Progenitor cell of endocrine pancreas (in vitro differentiated cells): ENCODE measurements at regions not wholly inside any gene's neighbourhood (a gene's known extent, or its start where the extent isn't known, plus 50 kb on each side); places are given as distances from the start of the nearest gene placed in this dataset.

Source experiments
- DNase-seq: peaks from one replicate; pipeline ENCODE4 v3.0.0; 2021; ENCODE audit warnings: low spot score; ENCODE audit not compliant: unreplicated experiment
- H3K27ac Mint-ChIP-seq: 2 replicates; pipeline ENCODE4 v1.8.0; 2021; ENCODE audit warnings: mild to moderate bottlenecking, moderate library complexity, mixed read lengths
- H3K27me3 Mint-ChIP-seq: 2 replicates; pipeline ENCODE4 v1.8.0; 2021; ENCODE audit warnings: mixed read lengths
- H3K36me3 Mint-ChIP-seq: 2 replicates; pipeline ENCODE4 v1.8.0; 2022; ENCODE audit warnings: mixed read lengths; ENCODE audit not compliant: insufficient read depth
- H3K4me1 Mint-ChIP-seq: 2 replicates; pipeline ENCODE4 v1.8.0; 2021; ENCODE audit warnings: low read depth, mixed read lengths
- H3K4me3 Mint-ChIP-seq: 2 replicates; pipeline ENCODE4 v1.8.0; 2021; ENCODE audit warnings: low read depth, mild to moderate bottlenecking, moderate library complexity, mixed read lengths
- H3K9me3 Mint-ChIP-seq: 2 replicates; pipeline ENCODE4 v1.8.0; 2021; ENCODE audit warnings: low read depth, mixed read lengths
- TF ChIP-seq, protein P1 (sequence below): fragments of 200-600 bp; sonication (generic); IDR thresholded peaks from one replicate; pipeline ENCODE4 v1.5.0; 2021; ENCODE audit warnings: antibody characterized with exemption, mild to moderate bottlenecking; ENCODE audit not compliant: unreplicated experiment

DNA sequence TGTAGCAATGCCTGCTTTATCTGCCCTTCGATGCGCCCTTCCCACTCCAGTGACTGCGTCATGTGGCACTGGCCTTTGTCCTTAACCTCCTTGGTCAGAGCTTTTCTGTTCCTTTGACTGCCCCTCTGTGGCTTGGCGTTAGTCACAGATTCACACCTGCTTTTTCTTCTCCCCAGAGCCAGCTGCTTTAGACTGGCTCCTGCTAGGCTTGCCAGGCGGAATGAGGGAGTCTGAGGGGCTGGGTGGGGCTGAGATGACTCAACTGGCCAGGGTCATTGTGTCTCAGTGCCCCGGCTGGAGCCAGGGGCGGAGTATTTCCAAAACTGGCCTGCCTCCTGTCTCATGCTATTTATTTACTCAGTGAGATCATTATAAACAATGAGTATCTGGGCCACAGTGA lies 194.1 kb downstream of the EMX2 start:
- Mint-ChIP-seq H3K36me3 (no peaks in the 10 kb centered on the region), H3K9me3 (no peaks in the 10 kb centered on the region), H3K27ac (no peak overlapping the region), H3K27me3 (peaks cover 54% of the 10 kb centered on the region), H3K4me1 (peaks cover 7% of the 10 kb centered on the region), H3K4me3 (no peak overlapping the region)
- no peak for DNase-seq
- TF ChIP-seq, protein P1, sequence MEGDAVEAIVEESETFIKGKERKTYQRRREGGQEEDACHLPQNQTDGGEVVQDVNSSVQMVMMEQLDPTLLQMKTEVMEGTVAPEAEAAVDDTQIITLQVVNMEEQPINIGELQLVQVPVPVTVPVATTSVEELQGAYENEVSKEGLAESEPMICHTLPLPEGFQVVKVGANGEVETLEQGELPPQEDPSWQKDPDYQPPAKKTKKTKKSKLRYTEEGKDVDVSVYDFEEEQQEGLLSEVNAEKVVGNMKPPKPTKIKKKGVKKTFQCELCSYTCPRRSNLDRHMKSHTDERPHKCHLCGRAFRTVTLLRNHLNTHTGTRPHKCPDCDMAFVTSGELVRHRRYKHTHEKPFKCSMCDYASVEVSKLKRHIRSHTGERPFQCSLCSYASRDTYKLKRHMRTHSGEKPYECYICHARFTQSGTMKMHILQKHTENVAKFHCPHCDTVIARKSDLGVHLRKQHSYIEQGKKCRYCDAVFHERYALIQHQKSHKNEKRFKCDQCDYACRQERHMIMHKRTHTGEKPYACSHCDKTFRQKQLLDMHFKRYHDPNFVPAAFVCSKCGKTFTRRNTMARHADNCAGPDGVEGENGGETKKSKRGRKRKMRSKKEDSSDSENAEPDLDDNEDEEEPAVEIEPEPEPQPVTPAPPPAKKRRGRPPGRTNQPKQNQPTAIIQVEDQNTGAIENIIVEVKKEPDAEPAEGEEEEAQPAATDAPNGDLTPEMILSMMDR = no peak

DNA sequence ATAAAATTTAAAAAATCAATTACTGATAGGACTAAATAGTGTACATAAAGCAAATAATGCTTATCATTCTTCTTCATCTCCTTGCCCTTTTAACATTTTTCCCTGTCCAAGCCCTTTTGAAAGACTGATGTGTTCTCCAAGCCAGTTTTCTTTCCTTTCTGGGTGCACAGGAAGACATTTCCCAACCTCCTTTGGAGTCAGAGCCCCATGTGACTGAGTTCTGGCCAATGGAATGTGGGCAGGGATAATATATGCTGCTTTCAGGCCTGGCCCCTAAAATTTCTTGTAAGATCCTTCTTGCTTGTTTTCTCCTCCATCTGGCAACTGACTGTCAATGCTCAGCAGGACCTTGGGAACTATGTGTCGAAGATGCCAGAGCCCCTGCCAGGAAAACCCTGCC lies 197.5 kb downstream of the EMX2 start:
- peaks cover 47% of the 10 kb centered on the region for H3K27me3 Mint-ChIP-seq
- no peak overlapping the region for H3K4me3 Mint-ChIP-seq
- H3K9me3 Mint-ChIP-seq = no peaks in the 10 kb centered on the region
- no peak for DNase-seq
- H3K27ac Mint-ChIP-seq = no peak overlapping the region
- no peaks in the 10 kb centered on the region for H3K36me3 Mint-ChIP-seq
- TF ChIP-seq, protein P1 = no peak
- no peaks in the 10 kb centered on the region for H3K4me1 Mint-ChIP-seq

- no peak overlapping the region for H3K4me3 Mint-ChIP-seq
- TF ChIP-seq, protein P1 = no peak
- H3K36me3 Mint-ChIP-seq = no peaks in the 10 kb centered on the region
- H3K27ac Mint-ChIP-seq = no peak overlapping the region
- H3K27me3 Mint-ChIP-seq = peaks cover 40% of the 10 kb centered on the region
- no peak for DNase-seq
- H3K4me1 Mint-ChIP-seq = no peaks in the 10 kb centered on the region
- H3K9me3 Mint-ChIP-seq = no peaks in the 10 kb centered on the region
These were observed 198.2 kb downstream of the EMX2 start for GRCh38 chr10:117740691-117741222.

DNA sequence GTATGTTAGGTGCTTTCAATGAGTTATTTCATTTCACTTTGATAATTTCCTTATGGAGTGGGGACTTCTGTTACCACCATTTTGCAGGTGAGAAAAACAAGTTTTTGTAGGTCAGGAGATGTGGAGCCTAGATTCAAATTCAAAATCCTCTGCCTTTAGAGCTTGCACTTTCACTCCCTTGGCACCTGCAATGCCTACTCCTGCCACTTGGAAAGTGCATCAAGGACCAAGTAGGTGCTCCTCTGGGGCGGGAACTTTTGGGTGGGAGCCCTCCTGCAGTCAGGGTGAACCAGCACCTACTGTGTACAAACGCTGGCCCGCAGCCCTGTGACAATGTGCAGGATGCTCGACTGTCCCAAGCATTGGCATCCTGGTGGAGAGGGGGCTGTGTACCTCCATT lies 199.0 kb downstream of the EMX2 start:
- Mint-ChIP-seq H3K27me3 (peaks cover 35% of the 10 kb centered on the region), H3K27ac (no peak overlapping the region), H3K9me3 (no peaks in the 10 kb centered on the region), H3K4me1 (no peaks in the 10 kb centered on the region), H3K4me3 (no peak overlapping the region), H3K36me3 (no peaks in the 10 kb centered on the region)
- DNase-seq = no peak
- TF ChIP-seq, protein P1 = peak; percentile 37

GRCh38 chr10:117743509-117743908 lies 201.0 kb downstream of the EMX2 start:
- no peaks in the 10 kb centered on the region for H3K36me3 Mint-ChIP-seq
- H3K27me3 Mint-ChIP-seq = peaks cover 43% of the 10 kb centered on the region
- TF ChIP-seq, protein P1 = no peak
- H3K9me3 Mint-ChIP-seq = no peaks in the 10 kb centered on the region
- DNase-seq = no peak
- no peaks in the 10 kb centered on the region for H3K4me1 Mint-ChIP-seq
- no peak overlapping the region for H3K27ac Mint-ChIP-seq
- H3K4me3 Mint-ChIP-seq = no peak overlapping the region
